ENCODE measurements at regions not wholly inside any gene's neighbourhood (a gene's known extent, or its start where the extent isn't known, plus 50 kb on each side); places are given as distances from the start of the nearest gene placed in this dataset.

GRCh38 chr7:46393142-46393541 lies 472.1 kb upstream of the IGFBP3 start:
- DNase-seq: no peak

GRCh38 chr7:46391231-46392201 lies 470.4 kb upstream of the IGFBP3 start:
- DNase-seq: no peak

DNA sequence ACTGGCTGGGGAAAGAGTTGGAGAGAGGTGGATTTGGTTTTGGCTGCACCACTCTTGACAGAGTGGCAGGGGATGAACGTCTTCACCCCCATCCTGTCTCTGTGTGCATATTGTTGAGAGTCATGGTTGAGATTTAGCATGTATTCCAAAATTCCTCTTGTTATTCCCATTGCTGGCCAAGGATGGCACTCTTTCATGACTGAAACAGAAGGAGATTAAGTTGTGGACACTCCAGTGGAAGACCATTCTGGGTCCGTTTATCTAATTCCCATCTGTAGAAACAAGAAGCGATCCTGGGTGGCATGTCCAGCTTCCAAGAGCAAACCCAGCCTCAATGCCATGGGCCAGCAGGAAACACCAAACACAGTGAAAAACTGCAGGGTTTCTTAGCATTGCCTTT lies 469.0 kb upstream of the IGFBP3 start:
- DNase-seq: no peak

GRCh38 chr7:46389146-46389545 lies 468.1 kb upstream of the IGFBP3 start:
- no peak for DNase-seq

- DNase-seq: no peak
These were observed 466.6 kb upstream of the IGFBP3 start for GRCh38 chr7:46387646-46388045.

- DNase-seq: no peak
These were observed 465.6 kb upstream of the IGFBP3 start for GRCh38 chr7:46386428-46387399.

- no peak for DNase-seq
These were observed 464.7 kb upstream of the IGFBP3 start for GRCh38 chr7:46385662-46386309.

GRCh38 chr7:46383605-46384004 lies 462.5 kb upstream of the IGFBP3 start:
- DNase-seq: no peak

DNA sequence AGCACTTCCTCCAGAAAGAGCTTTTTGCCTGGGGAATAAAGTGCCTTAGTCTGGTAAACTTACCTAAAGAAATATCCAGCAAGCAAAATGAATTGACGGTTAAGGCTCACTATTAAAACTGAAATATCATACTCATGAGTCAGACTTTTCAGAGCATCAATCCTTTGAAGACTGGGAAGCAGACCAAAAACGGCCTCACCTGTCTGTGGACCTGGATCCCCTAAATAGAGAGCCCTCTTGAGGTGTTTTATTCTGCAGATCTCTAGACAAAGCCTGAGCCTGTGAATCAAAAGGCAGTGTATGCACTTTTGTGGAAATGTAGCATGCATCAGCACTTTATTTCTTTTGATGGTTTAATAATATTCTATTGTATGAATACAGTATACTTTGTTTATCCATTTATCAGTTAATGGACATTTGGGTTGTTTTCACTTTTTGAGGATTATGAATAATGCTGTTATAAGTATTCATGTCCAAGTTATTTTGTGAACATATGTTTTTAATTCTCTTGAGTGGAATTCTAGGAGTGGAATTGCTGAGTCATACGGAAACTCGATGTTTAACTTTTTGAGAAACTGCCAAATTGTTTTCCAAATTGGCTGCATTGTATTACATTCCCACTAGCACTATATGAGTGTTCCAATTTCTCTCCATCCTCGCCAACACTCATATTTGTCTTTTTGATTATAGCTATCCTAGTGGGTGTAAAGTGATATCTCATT lies 449.0 kb upstream of the IGFBP3 start:
- DNase-seq: no peak

- no peak for DNase-seq
These were observed 447.8 kb upstream of the IGFBP3 start for GRCh38 chr7:46368871-46369270.

DNA sequence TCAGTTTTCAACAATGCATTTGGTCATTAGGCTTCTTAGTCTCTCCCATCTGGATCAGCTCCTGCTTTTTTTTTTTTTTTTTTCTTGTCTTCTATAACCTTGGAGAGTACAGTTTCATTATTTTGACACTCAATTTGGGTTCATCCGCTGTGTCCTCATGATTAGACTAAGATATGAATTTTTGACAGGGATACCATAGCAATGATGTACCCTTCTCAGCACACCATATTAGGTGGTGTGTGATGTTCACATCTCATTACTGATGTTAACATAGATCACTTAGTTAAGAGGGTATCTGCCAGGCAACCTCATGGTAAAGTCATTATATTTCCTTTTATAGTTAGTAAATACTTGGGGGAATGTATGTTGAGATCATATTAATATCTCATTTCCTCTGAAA lies 445.5 kb upstream of the IGFBP3 start:
- no peak for DNase-seq

GRCh38 chr7:46363688-46364087 lies 442.6 kb upstream of the IGFBP3 start:
- DNase-seq: no peak

- no peak for DNase-seq
These were observed 439.7 kb upstream of the IGFBP3 start for GRCh38 chr7:46360811-46361210.

GRCh38 chr7:46360296-46360695 lies 439.2 kb upstream of the IGFBP3 start:
- DNase-seq: no peak

- DNase-seq: no peak
These were observed 436.8 kb upstream of the IGFBP3 start for GRCh38 chr7:46357851-46358250.

- no peak for DNase-seq
These were observed 436.2 kb upstream of the IGFBP3 start for GRCh38 chr7:46357290-46357689.

DNA sequence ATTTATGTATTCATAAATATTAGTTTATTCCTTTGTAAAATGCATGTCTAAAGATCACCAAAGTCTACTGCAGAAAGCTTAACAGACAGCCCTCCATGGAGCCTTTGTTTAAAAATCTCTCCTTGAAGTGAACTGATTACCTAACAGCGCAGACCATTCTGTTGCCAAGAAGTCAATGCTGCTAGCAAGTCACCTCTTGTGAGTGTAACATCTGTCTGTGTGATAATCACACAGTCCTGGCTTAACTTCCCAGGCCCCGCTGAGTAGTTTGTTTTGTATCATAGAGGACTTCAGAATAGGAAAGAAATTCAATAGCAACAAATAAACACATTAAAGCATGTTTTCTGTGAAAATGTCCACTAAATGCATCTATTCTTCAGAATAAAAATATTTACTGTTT lies 435.3 kb upstream of the IGFBP3 start:
- DNase-seq: no peak

DNA sequence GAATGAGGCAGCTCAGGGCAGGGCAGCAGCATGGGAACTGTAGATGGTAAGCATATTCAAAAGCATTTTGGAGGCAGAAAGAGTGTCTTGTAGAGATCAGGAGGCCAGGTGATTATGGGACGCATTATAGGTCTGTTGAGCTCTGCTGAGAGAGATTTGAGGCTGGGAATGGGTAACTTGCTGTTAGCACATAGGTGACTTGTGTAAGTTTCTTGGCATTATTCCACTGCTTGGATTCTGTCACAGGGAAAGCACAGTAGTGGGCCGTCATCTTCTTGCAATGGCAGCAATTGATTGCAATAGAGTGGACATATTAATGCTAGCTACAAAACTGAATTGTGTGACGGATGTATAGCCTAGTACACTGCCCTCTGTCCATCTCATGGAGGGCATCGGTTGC lies 434.3 kb upstream of the IGFBP3 start:
- no peak for DNase-seq

GRCh38 chr7:46352004-46352954 lies 431.2 kb upstream of the IGFBP3 start:
- peak; percentile 14 for DNase-seq

DNA sequence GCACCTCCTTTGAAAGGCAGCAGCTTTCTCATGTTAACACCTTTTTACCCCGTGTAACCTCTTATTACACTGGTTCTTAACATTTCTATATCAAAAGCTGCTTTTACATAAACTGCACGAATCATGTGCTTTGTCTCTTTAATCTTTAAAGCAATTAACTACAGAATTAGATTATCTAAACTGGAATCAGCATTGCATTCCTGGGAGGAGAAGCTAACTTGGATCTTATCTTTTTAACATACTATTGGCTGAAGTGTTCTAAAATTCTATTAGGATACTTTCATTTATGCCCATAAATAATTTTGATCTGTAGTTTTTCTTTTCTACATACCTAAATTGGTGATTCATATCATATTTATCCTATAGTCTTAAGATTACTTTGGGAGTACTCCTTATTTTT lies 428.4 kb upstream of the IGFBP3 start:
- DNase-seq: no peak

GRCh38 chr7:46344533-46344932 lies 423.5 kb upstream of the IGFBP3 start:
- DNase-seq: no peak
